Esophagus muscularis mucosa (tissue), 4 donors: ENCODE measurements at regions not wholly inside any gene's neighbourhood (a gene's known extent, or its start where the extent isn't known, plus 50 kb on each side); places are given as distances from the start of the nearest gene placed in this dataset.

Source experiments
- CTCF ChIP-seq, 3 experiments: fragments of 200-600 bp in 2 of 3; fragments of 450-650 bp in 1 of 3; sonication (generic) in 2 of 3; IDR thresholded peaks; one replicate each; pipeline ENCODE4 v1.5.1; 2017 to 2019; ENCODE audit warnings: antibody characterized with exemption in 3 of 3, mild to moderate bottlenecking in 2 of 3, moderate library complexity in 1 of 3
- EP300 ChIP-seq: sonication (generic); formaldehyde crosslinking; IDR thresholded peaks from one replicate; pipeline ENCODE4 v1.6.1; 2017; ENCODE audit warnings: antibody characterized with exemption
- POLR2A ChIP-seq: fragments of 450-650 bp; IDR thresholded peaks from one replicate; pipeline ENCODE4 v1.6.1; 2017; ENCODE audit warnings: antibody characterized with exemption, moderate library complexity, mild to moderate bottlenecking, low read depth
- POLR2AphosphoS5 ChIP-seq, 2 donors: sonication (generic); formaldehyde crosslinking; IDR thresholded peaks; one replicate each; pipeline ENCODE4 v1.6.1; 2017; ENCODE audit warnings: antibody characterized with exemption in 2 of 2

- TF ChIP-seq CTCF (IDR thresholded peaks at IDR 0.05) (no peak), POLR2AphosphoS5 (IDR thresholded peaks at IDR 0.05) (no peak), EP300 (no peak), POLR2A (no peak)
These were observed 104.5 kb upstream of the ZNF521 start for GRCh38 chr18:25456334-25457010.
